ENCODE measurements at regions not wholly inside any gene's neighbourhood (a gene's known extent, or its start where the extent isn't known, plus 50 kb on each side); places are given as distances from the start of the nearest gene placed in this dataset.

- H3K4me3 ChIP-seq (ENCODE audit: low read depth, low read length): no peak overlapping the region
- TF ChIP-seq, protein P1, sequence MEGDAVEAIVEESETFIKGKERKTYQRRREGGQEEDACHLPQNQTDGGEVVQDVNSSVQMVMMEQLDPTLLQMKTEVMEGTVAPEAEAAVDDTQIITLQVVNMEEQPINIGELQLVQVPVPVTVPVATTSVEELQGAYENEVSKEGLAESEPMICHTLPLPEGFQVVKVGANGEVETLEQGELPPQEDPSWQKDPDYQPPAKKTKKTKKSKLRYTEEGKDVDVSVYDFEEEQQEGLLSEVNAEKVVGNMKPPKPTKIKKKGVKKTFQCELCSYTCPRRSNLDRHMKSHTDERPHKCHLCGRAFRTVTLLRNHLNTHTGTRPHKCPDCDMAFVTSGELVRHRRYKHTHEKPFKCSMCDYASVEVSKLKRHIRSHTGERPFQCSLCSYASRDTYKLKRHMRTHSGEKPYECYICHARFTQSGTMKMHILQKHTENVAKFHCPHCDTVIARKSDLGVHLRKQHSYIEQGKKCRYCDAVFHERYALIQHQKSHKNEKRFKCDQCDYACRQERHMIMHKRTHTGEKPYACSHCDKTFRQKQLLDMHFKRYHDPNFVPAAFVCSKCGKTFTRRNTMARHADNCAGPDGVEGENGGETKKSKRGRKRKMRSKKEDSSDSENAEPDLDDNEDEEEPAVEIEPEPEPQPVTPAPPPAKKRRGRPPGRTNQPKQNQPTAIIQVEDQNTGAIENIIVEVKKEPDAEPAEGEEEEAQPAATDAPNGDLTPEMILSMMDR (IDR thresholded peaks at IDR 0.05; ENCODE audit: borderline replicate concordance, insufficient read depth, low read depth, low read length): no peak
These were observed 265.0 kb upstream of the NPSR1 start for GRCh38 chr7:34392972-34393371.

DNA sequence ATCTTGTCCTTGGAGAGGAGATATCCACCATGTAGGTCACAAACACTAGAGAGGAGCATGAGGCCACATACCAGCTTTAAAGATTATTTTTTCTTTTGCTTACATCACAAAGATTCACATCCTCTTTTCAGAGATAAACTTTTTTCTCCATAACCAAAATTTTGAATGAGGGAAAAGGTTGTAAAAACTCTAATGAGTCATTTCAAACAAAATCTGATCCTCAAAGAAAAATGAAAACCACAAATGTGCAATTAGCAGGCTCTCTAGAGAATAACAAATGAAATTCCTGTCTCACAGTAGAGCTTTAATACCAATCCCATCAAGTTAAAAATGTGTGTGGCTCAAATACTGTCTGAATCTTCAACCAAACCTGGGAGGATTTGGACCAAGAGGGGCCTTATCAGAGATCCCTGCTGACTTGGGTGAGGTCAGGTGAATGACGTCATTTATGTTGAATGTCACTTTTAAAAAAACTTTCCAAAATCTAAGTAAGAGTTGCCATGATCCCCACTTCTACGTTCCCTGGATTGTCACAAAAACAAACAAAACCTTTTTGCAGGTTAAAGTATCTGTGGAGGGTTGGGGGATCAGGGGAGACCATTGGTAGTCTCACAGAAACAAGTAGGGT is 261.5 kb upstream of the NPSR1 start:
- TF ChIP-seq, protein P1 (IDR thresholded peaks at IDR 0.05; ENCODE audit: borderline replicate concordance, insufficient read depth, low read depth, low read length): no peak
- H3K4me3 ChIP-seq (ENCODE audit: low read depth, low read length): no peak overlapping the region

- no peak overlapping the region for H3K4me3 ChIP-seq (ENCODE audit: low read depth, low read length)
These were observed 256.2 kb upstream of the NPSR1 start for GRCh38 chr7:34401776-34402175.

DNA sequence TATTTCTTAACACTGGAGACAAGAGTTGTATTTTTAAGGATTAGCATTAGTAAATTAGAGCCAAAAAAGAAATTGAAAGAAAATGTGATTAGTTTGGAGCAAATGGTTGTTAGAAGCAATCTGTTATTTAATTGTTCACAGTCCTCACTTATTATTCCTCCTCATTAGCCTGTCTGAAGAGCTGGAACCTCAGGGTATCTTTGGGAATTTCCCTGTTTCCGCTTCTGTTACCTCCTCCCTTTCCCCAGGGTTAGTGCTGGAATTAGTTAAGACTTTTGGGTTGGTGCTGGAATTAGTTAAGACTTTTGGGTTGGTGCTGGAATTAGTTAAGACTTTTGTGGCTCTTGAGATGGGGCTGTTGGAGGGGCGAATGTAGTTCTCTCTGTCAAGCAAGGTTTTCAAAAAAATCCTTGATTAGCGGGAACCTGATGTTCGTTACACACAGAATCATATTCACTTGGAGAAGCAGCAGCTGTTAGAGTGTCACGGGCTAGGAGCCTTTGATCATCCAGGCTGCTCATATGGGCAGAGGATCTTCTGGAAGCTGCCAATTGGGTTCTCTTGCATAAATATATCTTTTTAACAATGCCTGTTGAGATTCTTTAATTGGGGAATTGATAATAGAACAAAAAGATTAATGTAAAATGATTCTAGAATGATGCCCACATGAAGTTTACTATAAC is 251.0 kb upstream of the NPSR1 start:
- TF ChIP-seq, protein P1 (IDR thresholded peaks at IDR 0.05; ENCODE audit: borderline replicate concordance, insufficient read depth, low read depth, low read length): no peak
- H3K4me3 ChIP-seq (ENCODE audit: low read depth, low read length): no peak overlapping the region

More at GRCh38 chr7:34401776-34402175, 256.2 kb upstream of the NPSR1 start:
- TF ChIP-seq, protein P1 (IDR thresholded peaks at IDR 0.05; ENCODE audit: borderline replicate concordance, insufficient read depth, low read depth, low read length): no peak

GRCh38 chr7:34407586-34407985 is 250.4 kb upstream of the NPSR1 start:
- H3K4me3 ChIP-seq (ENCODE audit: low read depth, low read length): no peak overlapping the region
- TF ChIP-seq, protein P1 (IDR thresholded peaks at IDR 0.05; ENCODE audit: borderline replicate concordance, insufficient read depth, low read depth, low read length): no peak

DNA sequence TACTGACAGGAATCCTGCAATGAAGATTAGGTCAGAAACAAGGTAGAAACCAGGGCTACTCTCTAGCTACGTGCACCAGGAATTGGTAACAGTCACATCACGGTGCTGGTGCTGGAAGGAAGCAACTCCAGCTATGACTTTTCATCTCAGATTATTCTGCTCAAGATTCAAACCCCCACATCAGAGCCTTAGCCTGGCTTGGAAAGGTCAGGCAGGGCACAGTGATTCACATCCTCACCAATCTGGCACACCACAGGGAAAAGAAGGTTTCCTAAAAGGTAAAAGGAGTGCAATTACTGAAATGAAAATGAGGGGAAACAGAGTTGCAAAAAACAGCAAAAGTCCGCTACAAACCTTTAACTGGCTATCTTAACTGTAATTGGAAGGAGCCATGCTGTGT is 240.2 kb upstream of the NPSR1 start:
- no peak overlapping the region for H3K4me3 ChIP-seq (ENCODE audit: low read depth, low read length)
- TF ChIP-seq, protein P1 (IDR thresholded peaks at IDR 0.05; ENCODE audit: borderline replicate concordance, insufficient read depth, low read depth, low read length): no peak

- TF ChIP-seq, protein P1 (IDR thresholded peaks at IDR 0.05; ENCODE audit: borderline replicate concordance, insufficient read depth, low read depth, low read length): no peak
- no peak overlapping the region for H3K4me3 ChIP-seq (ENCODE audit: low read depth, low read length)
These were observed 236.5 kb upstream of the NPSR1 start for GRCh38 chr7:34421526-34421925.
